Vagina (tissue), 2 donors: ENCODE measurements at regions not wholly inside any gene's neighbourhood (a gene's known extent, or its start where the extent isn't known, plus 50 kb on each side); places are given as distances from the start of the nearest gene placed in this dataset.

ENCODE experiments used
- POLR2A ChIP-seq, 2 donors: fragments of 450-650 bp; IDR thresholded peaks; one replicate each; pipeline ENCODE4 v1.6.1; 2017; ENCODE audit warnings: antibody characterized with exemption in 2 of 2, mild to moderate bottlenecking in 2 of 2, moderate library complexity in 2 of 2
- POLR2AphosphoS5 ChIP-seq, 2 donors: sonication (generic); formaldehyde crosslinking; IDR thresholded peaks; one replicate each; pipeline ENCODE4 v1.9.0; 2017; ENCODE audit warnings: antibody characterized with exemption in 2 of 2, mild to moderate bottlenecking in 2 of 2, low read depth in 1 of 2; ENCODE audit not compliant: insufficient read depth in 1 of 2
- TF ChIP-seq, protein P1 (sequence below), 3 experiments: fragments of 450-650 bp in 2 of 3; fragments of 200-600 bp in 1 of 3; sonication (generic) in 1 of 3; IDR thresholded peaks; one replicate each; pipeline ENCODE4 v1.5.1; 2017 to 2019; ENCODE audit warnings: antibody characterized with exemption in 3 of 3, mild to moderate bottlenecking in 2 of 3, moderate library complexity in 2 of 3

DNA sequence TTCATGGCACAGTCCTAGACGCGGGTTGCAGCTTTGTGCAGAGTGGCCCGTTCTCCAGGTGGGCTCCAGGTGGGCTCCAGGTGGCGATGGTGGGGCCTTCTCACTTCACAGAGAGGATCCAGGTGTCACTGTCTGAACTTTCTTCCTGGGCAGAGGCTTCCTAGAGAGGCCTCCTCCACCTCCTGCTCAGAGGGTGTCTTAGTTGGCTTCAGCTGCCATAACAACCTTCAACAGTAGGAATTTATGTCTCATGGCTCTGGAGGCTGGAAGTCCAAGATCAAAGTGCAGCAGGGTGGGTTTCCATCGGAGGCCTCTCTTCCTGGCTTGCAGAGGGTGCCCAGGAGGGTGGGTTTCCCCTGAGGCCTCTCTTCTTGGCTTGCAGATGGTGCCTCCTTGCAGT lies 125.1 kb downstream of the GLRX3 start:
- TF ChIP-seq POLR2AphosphoS5 (IDR thresholded peaks at IDR 0.05; ENCODE audit: insufficient read depth in 1 of 2, low read depth in 1 of 2) (no peak), POLR2A (IDR thresholded peaks at IDR 0.05) (no peak)
- TF ChIP-seq, protein P1, sequence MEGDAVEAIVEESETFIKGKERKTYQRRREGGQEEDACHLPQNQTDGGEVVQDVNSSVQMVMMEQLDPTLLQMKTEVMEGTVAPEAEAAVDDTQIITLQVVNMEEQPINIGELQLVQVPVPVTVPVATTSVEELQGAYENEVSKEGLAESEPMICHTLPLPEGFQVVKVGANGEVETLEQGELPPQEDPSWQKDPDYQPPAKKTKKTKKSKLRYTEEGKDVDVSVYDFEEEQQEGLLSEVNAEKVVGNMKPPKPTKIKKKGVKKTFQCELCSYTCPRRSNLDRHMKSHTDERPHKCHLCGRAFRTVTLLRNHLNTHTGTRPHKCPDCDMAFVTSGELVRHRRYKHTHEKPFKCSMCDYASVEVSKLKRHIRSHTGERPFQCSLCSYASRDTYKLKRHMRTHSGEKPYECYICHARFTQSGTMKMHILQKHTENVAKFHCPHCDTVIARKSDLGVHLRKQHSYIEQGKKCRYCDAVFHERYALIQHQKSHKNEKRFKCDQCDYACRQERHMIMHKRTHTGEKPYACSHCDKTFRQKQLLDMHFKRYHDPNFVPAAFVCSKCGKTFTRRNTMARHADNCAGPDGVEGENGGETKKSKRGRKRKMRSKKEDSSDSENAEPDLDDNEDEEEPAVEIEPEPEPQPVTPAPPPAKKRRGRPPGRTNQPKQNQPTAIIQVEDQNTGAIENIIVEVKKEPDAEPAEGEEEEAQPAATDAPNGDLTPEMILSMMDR (IDR thresholded peaks at IDR 0.05) = no peak
